ENCODE measurements at regions not wholly inside any gene's neighbourhood (a gene's known extent, or its start where the extent isn't known, plus 50 kb on each side); places are given as distances from the start of the nearest gene placed in this dataset.

DNA sequence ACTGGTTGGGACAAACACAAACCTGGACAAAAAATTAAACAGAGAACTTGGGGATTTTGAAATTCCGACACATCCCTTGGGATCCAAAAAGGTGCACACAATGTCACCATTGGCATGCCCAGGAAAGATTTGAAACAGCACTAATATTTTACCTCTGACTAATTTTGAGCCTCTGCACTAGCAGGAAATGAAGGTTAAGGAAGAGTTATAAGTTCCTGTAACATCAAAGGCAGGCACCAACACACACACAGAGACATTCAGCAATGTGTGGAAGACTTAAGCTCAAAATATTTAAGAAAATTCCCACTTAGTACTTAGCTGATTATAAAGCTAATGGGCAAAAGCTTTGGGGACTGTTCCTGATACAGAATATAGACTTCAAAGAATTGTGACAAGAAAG is 247.0 kb downstream of the CDH9 start:
- TF ChIP-seq CTCF (IDR thresholded peaks at IDR 0.05 in 8 of 11, conservative IDR thresholded peaks at IDR 0.05 in 3 of 11), result no peak
- TF ChIP-seq POLR2A (IDR thresholded peaks at IDR 0.05), result no peak
- TF ChIP-seq POLR2AphosphoS5 (IDR thresholded peaks at IDR 0.05), result no peak

Data from spleen (tissue), 7 donors.